ENCODE measurements at regions not wholly inside any gene's neighbourhood (a gene's known extent, or its start where the extent isn't known, plus 50 kb on each side); places are given as distances from the start of the nearest gene placed in this dataset.

- no peak overlapping the region for H4K91ac ChIP-seq (ENCODE audit: low read depth, low read length)
- H3K23ac ChIP-seq (ENCODE audit: low read length) = no peak overlapping the region
- no peaks in the 10 kb centered on the region for H3K79me1 ChIP-seq (ENCODE audit: low read length)
- H3K14ac ChIP-seq (ENCODE audit: low read length) = no peak overlapping the region
- no peaks in the 10 kb centered on the region for H3K4me1 ChIP-seq (ENCODE audit: control insufficient read depth in 1 of 2, insufficient read depth in 2 of 2, low read length in 2 of 2)
- no peak overlapping the region for H2BK12ac ChIP-seq (ENCODE audit: low read length)
- no peak overlapping the region for H4K8ac ChIP-seq (ENCODE audit: low read depth, low read length)
- WGBS (ENCODE audit: extremely low coverage, insufficient coverage, insufficient read length) = no CpG with 5 or more reads among the region's 5 CpGs
- no peak overlapping the region for H2BK5ac ChIP-seq (ENCODE audit: low read depth, low read length, poor library complexity)
- no peaks in the 10 kb centered on the region for H3K27me3 ChIP-seq (ENCODE audit: insufficient read depth, low read length)
- H3K36me3 ChIP-seq (ENCODE audit: control insufficient read depth in 1 of 2, insufficient read depth in 2 of 2, low read length in 2 of 2) = no peaks in the 10 kb centered on the region
- H3K4me3 ChIP-seq (ENCODE audit: low read depth, low read length) = no peak overlapping the region
- peaks cover 2% of the 10 kb centered on the region for H3K9me3 ChIP-seq (ENCODE audit: insufficient read depth, low read depth, low read length)
- no peak overlapping the region for H2BK120ac ChIP-seq (ENCODE audit: insufficient read depth, low read length, poor library complexity)
- H2AFZ ChIP-seq (ENCODE audit: insufficient read depth, low read length, poor library complexity) = no peak overlapping the region
- H2AK5ac ChIP-seq (ENCODE audit: low read length) = no peak overlapping the region
- H3K79me2 ChIP-seq (ENCODE audit: control insufficient read depth, insufficient read depth, low read length, poor library complexity) = no peaks in the 10 kb centered on the region
- no peak for DNase-seq
- H3K4ac ChIP-seq (ENCODE audit: low read depth, low read length) = no peak overlapping the region
- no peak overlapping the region for H3K9ac ChIP-seq (ENCODE audit: low read length)
- no peak overlapping the region for H3K27ac ChIP-seq (ENCODE audit: low read depth, low read length)
- H3K4me2 ChIP-seq (ENCODE audit: low read length) = no peak overlapping the region
- no peak overlapping the region for H3K18ac ChIP-seq (ENCODE audit: low read length)
- H4K12ac ChIP-seq (ENCODE audit: low read depth, low read length) = no peak overlapping the region
These were observed 675.0 kb downstream of the STPG2 start for GRCh38 chr4:97468272-97468671.

GRCh38 chr4:97475621-97476020, 667.7 kb downstream of the STPG2 start:
- no CpG with 5 or more reads among the region's 3 CpGs for WGBS (ENCODE audit: extremely low coverage, insufficient coverage, insufficient read length)
- H3K36me3 ChIP-seq (ENCODE audit: control insufficient read depth in 1 of 2, insufficient read depth in 2 of 2, low read length in 2 of 2) = no peaks in the 10 kb centered on the region
- no peak for DNase-seq
- H2BK12ac ChIP-seq (ENCODE audit: low read length) = no peak overlapping the region
- H2BK5ac ChIP-seq (ENCODE audit: low read depth, low read length, poor library complexity) = no peak overlapping the region
- no peak overlapping the region for H4K12ac ChIP-seq (ENCODE audit: low read depth, low read length)
- H3K79me1 ChIP-seq (ENCODE audit: low read length) = no peaks in the 10 kb centered on the region
- H3K79me2 ChIP-seq (ENCODE audit: control insufficient read depth, insufficient read depth, low read length, poor library complexity) = no peaks in the 10 kb centered on the region
- no peaks in the 10 kb centered on the region for H3K27me3 ChIP-seq (ENCODE audit: insufficient read depth, low read length)
- H2AK5ac ChIP-seq (ENCODE audit: low read length) = no peak overlapping the region
- H3K9me3 ChIP-seq (ENCODE audit: insufficient read depth, low read depth, low read length) = no peaks in the 10 kb centered on the region
- no peak overlapping the region for H3K4me2 ChIP-seq (ENCODE audit: low read length)
- H3K9ac ChIP-seq (ENCODE audit: low read length) = no peak overlapping the region
- no peak overlapping the region for H4K91ac ChIP-seq (ENCODE audit: low read depth, low read length)
- no peak overlapping the region for H3K18ac ChIP-seq (ENCODE audit: low read length)
- no peak overlapping the region for H2BK120ac ChIP-seq (ENCODE audit: insufficient read depth, low read length, poor library complexity)
- H3K14ac ChIP-seq (ENCODE audit: low read length) = no peak overlapping the region
- H3K4me1 ChIP-seq (ENCODE audit: control insufficient read depth in 1 of 2, insufficient read depth in 2 of 2, low read length in 2 of 2) = no peaks in the 10 kb centered on the region
- H3K4me3 ChIP-seq (ENCODE audit: low read depth, low read length) = no peak overlapping the region
- no peak overlapping the region for H4K8ac ChIP-seq (ENCODE audit: low read depth, low read length)
- no peak overlapping the region for H2AFZ ChIP-seq (ENCODE audit: insufficient read depth, low read length, poor library complexity)
- no peak overlapping the region for H3K27ac ChIP-seq (ENCODE audit: low read depth, low read length)
- no peak overlapping the region for H3K4ac ChIP-seq (ENCODE audit: low read depth, low read length)
- H3K23ac ChIP-seq (ENCODE audit: low read length) = no peak overlapping the region

- Histone ChIP-seq H3K4me1 (ENCODE audit: control insufficient read depth in 1 of 2, insufficient read depth in 2 of 2, low read length in 2 of 2) (no peaks in the 10 kb centered on the region), H3K27me3 (ENCODE audit: insufficient read depth, low read length) (no peaks in the 10 kb centered on the region), H2BK5ac (ENCODE audit: low read depth, low read length, poor library complexity) (no peak overlapping the region), H2BK120ac (ENCODE audit: insufficient read depth, low read length, poor library complexity) (no peak overlapping the region), H3K14ac (ENCODE audit: low read length) (no peak overlapping the region), H3K9ac (ENCODE audit: low read length) (no peak overlapping the region), H3K27ac (ENCODE audit: low read depth, low read length) (no peak overlapping the region), H4K91ac (ENCODE audit: low read depth, low read length) (no peak overlapping the region), H4K12ac (ENCODE audit: low read depth, low read length) (no peak overlapping the region), H2BK12ac (ENCODE audit: low read length) (no peak overlapping the region), H3K4me2 (ENCODE audit: low read length) (no peak overlapping the region), H2AK5ac (ENCODE audit: low read length) (no peak overlapping the region), H3K9me3 (ENCODE audit: insufficient read depth, low read depth, low read length) (no peaks in the 10 kb centered on the region), H2AFZ (ENCODE audit: insufficient read depth, low read length, poor library complexity) (no peak overlapping the region), H3K79me1 (ENCODE audit: low read length) (no peaks in the 10 kb centered on the region), H3K36me3 (ENCODE audit: control insufficient read depth in 1 of 2, insufficient read depth in 2 of 2, low read length in 2 of 2) (no peaks in the 10 kb centered on the region), H3K4me3 (ENCODE audit: low read depth, low read length) (no peak overlapping the region), H3K18ac (ENCODE audit: low read length) (no peak overlapping the region), H3K23ac (ENCODE audit: low read length) (no peak overlapping the region), H3K79me2 (ENCODE audit: control insufficient read depth, insufficient read depth, low read length, poor library complexity) (no peaks in the 10 kb centered on the region), H3K4ac (ENCODE audit: low read depth, low read length) (no peak overlapping the region), H4K8ac (ENCODE audit: low read depth, low read length) (no peak overlapping the region)
- WGBS (ENCODE audit: extremely low coverage, insufficient coverage, insufficient read length) = no CpG with 5 or more reads among the region's 3 CpGs
- no peak for DNase-seq
These were observed 665.3 kb downstream of the STPG2 start for GRCh38 chr4:97477974-97478373.

GRCh38 chr4:97479388-97479787, 663.9 kb downstream of the STPG2 start:
- no peak overlapping the region for H4K12ac ChIP-seq (ENCODE audit: low read depth, low read length)
- no peak overlapping the region for H3K27ac ChIP-seq (ENCODE audit: low read depth, low read length)
- no CpG with 5 or more reads among the region's 1 CpG for WGBS (ENCODE audit: extremely low coverage, insufficient coverage, insufficient read length)
- H3K79me1 ChIP-seq (ENCODE audit: low read length) = no peaks in the 10 kb centered on the region
- no peaks in the 10 kb centered on the region for H3K4me1 ChIP-seq (ENCODE audit: control insufficient read depth in 1 of 2, insufficient read depth in 2 of 2, low read length in 2 of 2)
- no peak overlapping the region for H3K4ac ChIP-seq (ENCODE audit: low read depth, low read length)
- H3K14ac ChIP-seq (ENCODE audit: low read length) = no peak overlapping the region
- H3K23ac ChIP-seq (ENCODE audit: low read length) = no peak overlapping the region
- no peaks in the 10 kb centered on the region for H3K36me3 ChIP-seq (ENCODE audit: control insufficient read depth in 1 of 2, insufficient read depth in 2 of 2, low read length in 2 of 2)
- no peaks in the 10 kb centered on the region for H3K9me3 ChIP-seq (ENCODE audit: insufficient read depth, low read depth, low read length)
- H2AFZ ChIP-seq (ENCODE audit: insufficient read depth, low read length, poor library complexity) = no peak overlapping the region
- no peak overlapping the region for H4K8ac ChIP-seq (ENCODE audit: low read depth, low read length)
- no peak for DNase-seq
- no peak overlapping the region for H2BK12ac ChIP-seq (ENCODE audit: low read length)
- no peak overlapping the region for H2BK5ac ChIP-seq (ENCODE audit: low read depth, low read length, poor library complexity)
- no peak overlapping the region for H3K18ac ChIP-seq (ENCODE audit: low read length)
- H3K27me3 ChIP-seq (ENCODE audit: insufficient read depth, low read length) = no peaks in the 10 kb centered on the region
- no peak overlapping the region for H4K91ac ChIP-seq (ENCODE audit: low read depth, low read length)
- H2BK120ac ChIP-seq (ENCODE audit: insufficient read depth, low read length, poor library complexity) = no peak overlapping the region
- H3K4me2 ChIP-seq (ENCODE audit: low read length) = no peak overlapping the region
- no peak overlapping the region for H2AK5ac ChIP-seq (ENCODE audit: low read length)
- no peak overlapping the region for H3K9ac ChIP-seq (ENCODE audit: low read length)
- H3K79me2 ChIP-seq (ENCODE audit: control insufficient read depth, insufficient read depth, low read length, poor library complexity) = no peaks in the 10 kb centered on the region
- no peak overlapping the region for H3K4me3 ChIP-seq (ENCODE audit: low read depth, low read length)

All from trophoblast cell (in vitro differentiated cells and primary cell).